Peyer's patch (tissue), 4 donors: ENCODE measurements at regions not wholly inside any gene's neighbourhood (a gene's known extent, or its start where the extent isn't known, plus 50 kb on each side); places are given as distances from the start of the nearest gene placed in this dataset.

Source experiments
- DNase-seq, 3 donors: peaks; one replicate each; pipeline ENCODE4 v3.0.0-alpha.2; 2017 to 2019
- H3K27ac ChIP-seq, 4 donors: fragments of 200-600 bp; sonication (generic); one replicate each; pipeline ENCODE4 v1.5.1; 2016 to 2019
- H3K27me3 ChIP-seq, 2 donors: fragments of 200-600 bp; sonication (generic); one replicate each; pipeline ENCODE4 v1.5.1; 2019
- H3K36me3 ChIP-seq, 3 donors: fragments of 200-600 bp; sonication (generic); one replicate each; pipeline ENCODE4 v1.5.1; 2016 to 2019
- H3K4me1 ChIP-seq, 4 donors: fragments of 200-600 bp; sonication (generic); one replicate each; pipeline ENCODE4 v1.5.1; 2016 to 2019
- H3K4me3 ChIP-seq, 4 donors: fragments of 200-600 bp; sonication (generic); 1 replicate in 3 of 4; 2 replicates in 1 of 4; pipeline ENCODE4 v1.5.1; 2016 to 2019; ENCODE audit warnings: mild to moderate bottlenecking in 1 of 4
- H3K9me3 ChIP-seq, 4 donors: fragments of 200-600 bp; sonication (generic); one replicate each; pipeline ENCODE4 v1.5.1; 2016 to 2019; ENCODE audit warnings: mild to moderate bottlenecking in 1 of 4
- POLR2A ChIP-seq, 2 donors: fragments of 450-650 bp; IDR thresholded peaks; one replicate each; pipeline ENCODE4 v1.5.1; 2017; ENCODE audit warnings: antibody characterized with exemption in 2 of 2, mild to moderate bottlenecking in 2 of 2, moderate library complexity in 2 of 2
- TF ChIP-seq, protein P1 (sequence below), 6 experiments: fragments of 450-650 bp in 4 of 6; fragments of 200-600 bp in 2 of 6; sonication (generic) in 1 of 6; IDR thresholded peaks; one replicate each; pipeline ENCODE4 v1.5.1; 2017 to 2019; ENCODE audit warnings: antibody characterized with exemption in 6 of 6, mild to moderate bottlenecking in 3 of 6, moderate library complexity in 1 of 6

- Histone ChIP-seq H3K36me3 (no peaks in the 10 kb centered on the region), H3K27ac (no peak overlapping the region), H3K4me3 (no peak overlapping the region), H3K9me3 (peaks cover 0 to 6% (median 0%) of the 10 kb centered on the region in 4 donors), H3K4me1 (no peaks in the 10 kb centered on the region), H3K27me3 (no peaks in the 10 kb centered on the region)
- TF ChIP-seq, protein P1, sequence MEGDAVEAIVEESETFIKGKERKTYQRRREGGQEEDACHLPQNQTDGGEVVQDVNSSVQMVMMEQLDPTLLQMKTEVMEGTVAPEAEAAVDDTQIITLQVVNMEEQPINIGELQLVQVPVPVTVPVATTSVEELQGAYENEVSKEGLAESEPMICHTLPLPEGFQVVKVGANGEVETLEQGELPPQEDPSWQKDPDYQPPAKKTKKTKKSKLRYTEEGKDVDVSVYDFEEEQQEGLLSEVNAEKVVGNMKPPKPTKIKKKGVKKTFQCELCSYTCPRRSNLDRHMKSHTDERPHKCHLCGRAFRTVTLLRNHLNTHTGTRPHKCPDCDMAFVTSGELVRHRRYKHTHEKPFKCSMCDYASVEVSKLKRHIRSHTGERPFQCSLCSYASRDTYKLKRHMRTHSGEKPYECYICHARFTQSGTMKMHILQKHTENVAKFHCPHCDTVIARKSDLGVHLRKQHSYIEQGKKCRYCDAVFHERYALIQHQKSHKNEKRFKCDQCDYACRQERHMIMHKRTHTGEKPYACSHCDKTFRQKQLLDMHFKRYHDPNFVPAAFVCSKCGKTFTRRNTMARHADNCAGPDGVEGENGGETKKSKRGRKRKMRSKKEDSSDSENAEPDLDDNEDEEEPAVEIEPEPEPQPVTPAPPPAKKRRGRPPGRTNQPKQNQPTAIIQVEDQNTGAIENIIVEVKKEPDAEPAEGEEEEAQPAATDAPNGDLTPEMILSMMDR (IDR thresholded peaks at IDR 0.05) = no peak
- no peak for TF ChIP-seq POLR2A (IDR thresholded peaks at IDR 0.05)
- DNase-seq = no peak
Measured at GRCh38 chr16:59400830-59401229, 666.7 kb upstream of the GOT2 start.

- no peak for TF ChIP-seq POLR2A (IDR thresholded peaks at IDR 0.05)
- TF ChIP-seq, protein P1 (IDR thresholded peaks at IDR 0.05) = no peak
- peaks cover 0 to 6% (median 0%) of the 10 kb centered on the region in 4 donors for H3K9me3 ChIP-seq
Measured at GRCh38 chr16:59397638-59398037, 663.5 kb upstream of the GOT2 start.

GRCh38 chr16:59394526-59394925, 660.4 kb upstream of the GOT2 start:
- H3K27me3 ChIP-seq = no peaks in the 10 kb centered on the region
- H3K4me1 ChIP-seq = no peaks in the 10 kb centered on the region
- H3K27ac ChIP-seq = no peak overlapping the region
- H3K9me3 ChIP-seq = peaks cover 0 to 2% (median 0%) of the 10 kb centered on the region in 4 donors
- no peaks in the 10 kb centered on the region for H3K36me3 ChIP-seq
- no peak for TF ChIP-seq POLR2A (IDR thresholded peaks at IDR 0.05)
- TF ChIP-seq, protein P1 (IDR thresholded peaks at IDR 0.05) = no peak
- H3K4me3 ChIP-seq = no peak overlapping the region
- no peak for DNase-seq

More at GRCh38 chr16:59397638-59398037, 663.5 kb upstream of the GOT2 start:
- Histone ChIP-seq H3K36me3 (no peaks in the 10 kb centered on the region), H3K4me3 (no peak overlapping the region), H3K4me1 (no peaks in the 10 kb centered on the region), H3K27ac (no peak overlapping the region), H3K27me3 (no peaks in the 10 kb centered on the region)
- no peak for DNase-seq

DNA sequence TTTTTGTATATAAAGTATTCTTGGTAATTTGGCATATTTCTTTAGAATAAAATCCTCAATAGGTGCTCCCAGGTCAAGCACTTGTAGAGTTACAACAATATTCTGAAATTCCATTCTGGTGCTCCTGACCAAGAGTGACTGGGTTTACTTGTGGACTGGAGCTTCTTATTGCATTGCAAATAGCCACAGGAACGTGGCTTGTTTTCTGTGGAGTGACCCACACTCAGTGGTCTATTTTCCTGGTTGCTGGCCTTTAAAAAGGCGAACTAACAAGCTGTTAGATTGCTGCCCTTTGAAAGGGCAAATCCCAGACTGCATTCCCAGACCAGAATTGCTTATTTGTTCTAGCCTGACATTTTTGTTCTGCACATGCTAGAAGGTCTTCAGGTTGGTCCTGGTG, 658.8 kb upstream of the GOT2 start:
- Histone ChIP-seq H3K9me3 (no peaks in the 10 kb centered on the region), H3K4me3 (no peak overlapping the region), H3K27ac (no peak overlapping the region), H3K27me3 (no peaks in the 10 kb centered on the region), H3K4me1 (no peaks in the 10 kb centered on the region), H3K36me3 (no peaks in the 10 kb centered on the region)
- DNase-seq = no peak
- TF ChIP-seq POLR2A (IDR thresholded peaks at IDR 0.05) = no peak
- TF ChIP-seq, protein P1 (IDR thresholded peaks at IDR 0.05) = no peak

- Histone ChIP-seq H3K4me3 (no peak overlapping the region), H3K9me3 (peaks cover 0 to 4% (median 0%) of the 10 kb centered on the region in 4 donors), H3K36me3 (no peaks in the 10 kb centered on the region), H3K27me3 (no peaks in the 10 kb centered on the region), H3K4me1 (no peaks in the 10 kb centered on the region), H3K27ac (no peak overlapping the region)
- no peak for TF ChIP-seq POLR2A (IDR thresholded peaks at IDR 0.05)
- no peak for DNase-seq
Measured at GRCh38 chr16:59391617-59392364, 657.7 kb upstream of the GOT2 start.

- H3K9me3 ChIP-seq = peaks cover 0 to 4% (median 0%) of the 10 kb centered on the region in 4 donors
- no peak overlapping the region for H3K4me3 ChIP-seq
- TF ChIP-seq POLR2A (IDR thresholded peaks at IDR 0.05) = no peak
- TF ChIP-seq, protein P1 (IDR thresholded peaks at IDR 0.05) = no peak
- H3K27me3 ChIP-seq = no peaks in the 10 kb centered on the region
- H3K4me1 ChIP-seq = no peaks in the 10 kb centered on the region
- DNase-seq = no peak
- H3K36me3 ChIP-seq = no peaks in the 10 kb centered on the region
- H3K27ac ChIP-seq = no peak overlapping the region
Measured at GRCh38 chr16:59385959-59386358, 651.8 kb upstream of the GOT2 start.
